ENCODE measurements at regions not wholly inside any gene's neighbourhood (a gene's known extent, or its start where the extent isn't known, plus 50 kb on each side); places are given as distances from the start of the nearest gene placed in this dataset.

DNA sequence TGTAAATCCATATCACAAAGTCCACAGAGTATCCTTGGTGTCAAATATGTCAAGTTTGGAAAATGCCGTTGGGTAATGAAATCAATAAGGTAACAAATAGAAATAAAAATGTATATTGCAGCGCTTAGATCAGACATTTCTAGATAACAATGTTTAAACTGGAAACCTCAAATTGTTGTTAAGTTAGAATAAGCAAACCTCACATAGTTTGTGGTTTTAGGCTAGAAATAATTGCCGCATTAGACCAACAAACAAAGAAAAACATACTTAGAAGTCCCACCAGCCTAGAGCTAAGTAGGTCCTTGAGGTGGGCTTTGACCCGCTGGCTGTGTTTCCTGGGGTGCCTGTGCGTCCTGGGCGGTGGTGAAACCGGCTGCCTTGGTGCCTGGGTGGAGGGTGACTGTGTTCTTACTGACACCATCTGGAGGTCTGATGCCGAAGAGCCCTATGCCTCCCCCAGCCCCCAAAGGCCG, 71.4 kb downstream of the DACT2 start:
- no peak overlapping the region for H4K91ac ChIP-seq (ENCODE audit: insufficient read length, low read depth, low read length)
- H2AFZ ChIP-seq (ENCODE audit: low read length) = no peak overlapping the region
- no peaks in the 10 kb centered on the region for H3K9me3 ChIP-seq (ENCODE audit: control insufficient read depth, low read depth, low read length)
- H3K36me3 Mint-ChIP-seq (ENCODE audit: insufficient read depth in 1 of 3, low read depth in 3 of 3) = no peaks in the 10 kb centered on the region
- peaks cover 14% of the 10 kb centered on the region for H3K27me3 Mint-ChIP-seq (ENCODE audit: low read depth)
- H3K4ac ChIP-seq (ENCODE audit: low read depth, low read length) = no peak overlapping the region
- H2AK5ac ChIP-seq (ENCODE audit: insufficient read length, low read length) = no peak overlapping the region
- no peaks in the 10 kb centered on the region for H3K27me3 ChIP-seq (ENCODE audit: insufficient read depth, low read length)
- no peaks in the 10 kb centered on the region for H3K79me1 ChIP-seq (ENCODE audit: insufficient read depth, low read depth, low read length, poor library complexity, severe bottlenecking)
- H3K14ac ChIP-seq (ENCODE audit: insufficient read depth, low read length) = no peak overlapping the region
- no peak overlapping the region for H3K9ac ChIP-seq (ENCODE audit: extremely low read depth, insufficient read length, low read length)
- no peak overlapping the region for H2BK12ac ChIP-seq (ENCODE audit: insufficient read length, low read depth, low read length)
- no peak overlapping the region for H3K23ac ChIP-seq (ENCODE audit: insufficient read length, low read depth, low read length)
- H2BK20ac ChIP-seq (ENCODE audit: low read depth, low read length, poor library complexity, severe bottlenecking) = no peak overlapping the region
- H3T11ph ChIP-seq (ENCODE audit: low read length) = no peak overlapping the region
- H3K23me2 ChIP-seq (ENCODE audit: insufficient read length, low read depth, low read length, poor library complexity, severe bottlenecking) = no peaks in the 10 kb centered on the region
- no peak overlapping the region; a peak in 1 of 7 replicates for H3K27ac Mint-ChIP-seq
- peaks cover 3 to 14% of the 10 kb centered on the region in 2 experiments; a peak in 3 of 4 replicates for H3K4me1 Mint-ChIP-seq
- no peak overlapping the region for H2BK120ac ChIP-seq (ENCODE audit: low read depth, low read length, poor library complexity, severe bottlenecking)
- H3K27ac ChIP-seq (ENCODE audit: insufficient read length, low read depth, low read length) = no peak overlapping the region
- no CpG with 5 or more reads among the region's 9 CpGs for WGBS (ENCODE audit: extremely low coverage, insufficient read length, low lambda C conversion rate)
- H2BK15ac ChIP-seq (ENCODE audit: low read depth, low read length) = no peak overlapping the region
- no peaks in the 10 kb centered on the region for H3K9me3 Mint-ChIP-seq
- no peak overlapping the region for H3K4me2 ChIP-seq (ENCODE audit: insufficient read depth, insufficient read length, low read length)
- no peaks in the 10 kb centered on the region for H4K20me1 ChIP-seq (ENCODE audit: control insufficient read depth, insufficient read depth, insufficient read length)
- H3K18ac ChIP-seq (ENCODE audit: insufficient read length, low read depth, low read length) = no peak overlapping the region
- no peak overlapping the region for H3K4me3 Mint-ChIP-seq
- no peaks in the 10 kb centered on the region for H3K4me1 ChIP-seq (ENCODE audit: insufficient read depth, low read length)
- H4K8ac ChIP-seq (replicated peaks; ENCODE audit: insufficient read length, low read depth, low read length) = no peak overlapping the region
- no peak for DNase-seq
- no peak overlapping the region for H2BK5ac ChIP-seq (ENCODE audit: insufficient read length, low read length)
- H3K79me2 ChIP-seq (ENCODE audit: insufficient read depth, low read length) = no peaks in the 10 kb centered on the region
- TF ChIP-seq, protein P1, sequence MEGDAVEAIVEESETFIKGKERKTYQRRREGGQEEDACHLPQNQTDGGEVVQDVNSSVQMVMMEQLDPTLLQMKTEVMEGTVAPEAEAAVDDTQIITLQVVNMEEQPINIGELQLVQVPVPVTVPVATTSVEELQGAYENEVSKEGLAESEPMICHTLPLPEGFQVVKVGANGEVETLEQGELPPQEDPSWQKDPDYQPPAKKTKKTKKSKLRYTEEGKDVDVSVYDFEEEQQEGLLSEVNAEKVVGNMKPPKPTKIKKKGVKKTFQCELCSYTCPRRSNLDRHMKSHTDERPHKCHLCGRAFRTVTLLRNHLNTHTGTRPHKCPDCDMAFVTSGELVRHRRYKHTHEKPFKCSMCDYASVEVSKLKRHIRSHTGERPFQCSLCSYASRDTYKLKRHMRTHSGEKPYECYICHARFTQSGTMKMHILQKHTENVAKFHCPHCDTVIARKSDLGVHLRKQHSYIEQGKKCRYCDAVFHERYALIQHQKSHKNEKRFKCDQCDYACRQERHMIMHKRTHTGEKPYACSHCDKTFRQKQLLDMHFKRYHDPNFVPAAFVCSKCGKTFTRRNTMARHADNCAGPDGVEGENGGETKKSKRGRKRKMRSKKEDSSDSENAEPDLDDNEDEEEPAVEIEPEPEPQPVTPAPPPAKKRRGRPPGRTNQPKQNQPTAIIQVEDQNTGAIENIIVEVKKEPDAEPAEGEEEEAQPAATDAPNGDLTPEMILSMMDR (conservative IDR thresholded peaks at IDR 0.05) = no peak
- H3K56ac ChIP-seq (ENCODE audit: insufficient read length, low read depth, low read length) = no peak overlapping the region
- H4K5ac ChIP-seq (ENCODE audit: insufficient read length, low read depth, low read length) = no peak overlapping the region
